ENCODE measurements at regions not wholly inside any gene's neighbourhood (a gene's known extent, or its start where the extent isn't known, plus 50 kb on each side); places are given as distances from the start of the nearest gene placed in this dataset.

DNA sequence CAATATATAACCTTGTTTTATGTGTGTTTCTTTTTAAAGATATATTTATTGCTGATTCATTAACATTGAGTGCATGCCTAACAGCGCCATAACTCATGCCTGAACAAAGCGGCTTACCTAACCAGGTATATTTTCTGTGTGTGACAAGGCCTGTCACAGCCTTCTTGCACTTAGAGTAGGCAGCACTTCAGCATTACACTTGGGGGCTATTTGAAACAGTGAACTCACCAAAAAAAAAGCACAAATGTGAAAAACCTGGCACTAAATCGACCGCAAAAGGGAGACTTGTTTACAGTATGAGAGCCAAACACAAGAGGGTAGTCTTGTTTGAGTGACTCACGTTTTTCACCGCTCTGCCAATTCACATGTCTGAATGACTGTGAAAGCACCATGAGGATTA lies 111.7 kb downstream of the DISP1 start:
- Histone ChIP-seq H3K9me3 (ENCODE audit: low read depth, low read length) (no peaks in the 10 kb centered on the region), H4K20me1 (ENCODE audit: insufficient read depth, low read length) (no peaks in the 10 kb centered on the region), H3K4me2 (ENCODE audit: insufficient read depth, low read length) (no peak overlapping the region), H3K4me1 (ENCODE audit: insufficient read depth, low read length) (peaks cover 12% of the 10 kb centered on the region), H3K27ac (ENCODE audit: low read depth, low read length) (no peak overlapping the region), H2AFZ (ENCODE audit: low read length) (no peak overlapping the region), H3K79me2 (ENCODE audit: insufficient read depth, low read length) (no peaks in the 10 kb centered on the region), H3K4me3 (ENCODE audit: insufficient read depth, low read length) (no peak overlapping the region), H3K27me3 (ENCODE audit: insufficient read depth, low read length) (no peaks in the 10 kb centered on the region), H3K36me3 (ENCODE audit: insufficient read depth, low read length) (no peaks in the 10 kb centered on the region)
- TF ChIP-seq, protein P1, sequence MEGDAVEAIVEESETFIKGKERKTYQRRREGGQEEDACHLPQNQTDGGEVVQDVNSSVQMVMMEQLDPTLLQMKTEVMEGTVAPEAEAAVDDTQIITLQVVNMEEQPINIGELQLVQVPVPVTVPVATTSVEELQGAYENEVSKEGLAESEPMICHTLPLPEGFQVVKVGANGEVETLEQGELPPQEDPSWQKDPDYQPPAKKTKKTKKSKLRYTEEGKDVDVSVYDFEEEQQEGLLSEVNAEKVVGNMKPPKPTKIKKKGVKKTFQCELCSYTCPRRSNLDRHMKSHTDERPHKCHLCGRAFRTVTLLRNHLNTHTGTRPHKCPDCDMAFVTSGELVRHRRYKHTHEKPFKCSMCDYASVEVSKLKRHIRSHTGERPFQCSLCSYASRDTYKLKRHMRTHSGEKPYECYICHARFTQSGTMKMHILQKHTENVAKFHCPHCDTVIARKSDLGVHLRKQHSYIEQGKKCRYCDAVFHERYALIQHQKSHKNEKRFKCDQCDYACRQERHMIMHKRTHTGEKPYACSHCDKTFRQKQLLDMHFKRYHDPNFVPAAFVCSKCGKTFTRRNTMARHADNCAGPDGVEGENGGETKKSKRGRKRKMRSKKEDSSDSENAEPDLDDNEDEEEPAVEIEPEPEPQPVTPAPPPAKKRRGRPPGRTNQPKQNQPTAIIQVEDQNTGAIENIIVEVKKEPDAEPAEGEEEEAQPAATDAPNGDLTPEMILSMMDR (IDR thresholded peaks at IDR 0.05; ENCODE audit: extremely low read depth, low read depth, low read length), result no peak
- DNase-seq (ENCODE audit: insufficient read length, low spot score, missing footprints), result peak; percentile 30

DNA sequence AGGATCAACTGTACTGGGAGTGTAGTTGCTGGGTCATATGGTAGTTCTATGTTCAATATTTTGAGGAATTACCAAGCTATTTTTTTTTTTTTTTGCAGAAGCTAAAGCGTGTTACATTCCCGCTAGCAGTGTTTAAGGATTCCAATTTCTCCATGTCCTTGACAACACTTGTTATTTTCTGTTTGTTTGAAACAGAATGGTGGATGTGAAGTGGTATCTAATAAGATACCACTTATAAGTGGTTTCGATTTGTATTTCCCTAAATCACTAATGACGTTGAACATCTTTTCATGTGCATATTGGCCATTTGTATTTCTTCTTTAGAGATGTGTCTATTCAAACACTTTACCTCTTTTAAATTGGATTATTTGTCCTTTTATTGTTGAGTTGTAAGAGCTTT lies 112.2 kb downstream of the DISP1 start:
- Histone ChIP-seq H2AFZ (ENCODE audit: low read length) (no peak overlapping the region), H4K20me1 (ENCODE audit: insufficient read depth, low read length) (no peaks in the 10 kb centered on the region), H3K27me3 (ENCODE audit: insufficient read depth, low read length) (no peaks in the 10 kb centered on the region), H3K4me3 (ENCODE audit: insufficient read depth, low read length) (no peak overlapping the region), H3K79me2 (ENCODE audit: insufficient read depth, low read length) (no peaks in the 10 kb centered on the region), H3K9me3 (ENCODE audit: low read depth, low read length) (no peaks in the 10 kb centered on the region), H3K4me2 (ENCODE audit: insufficient read depth, low read length) (no peak overlapping the region), H3K27ac (ENCODE audit: low read depth, low read length) (no peak overlapping the region), H3K4me1 (ENCODE audit: insufficient read depth, low read length) (peaks cover 12% of the 10 kb centered on the region), H3K36me3 (ENCODE audit: insufficient read depth, low read length) (no peaks in the 10 kb centered on the region)
- no peak for DNase-seq (ENCODE audit: insufficient read length, low spot score, missing footprints)
- TF ChIP-seq, protein P1 (IDR thresholded peaks at IDR 0.05; ENCODE audit: extremely low read depth, low read depth, low read length), result no peak

DNA sequence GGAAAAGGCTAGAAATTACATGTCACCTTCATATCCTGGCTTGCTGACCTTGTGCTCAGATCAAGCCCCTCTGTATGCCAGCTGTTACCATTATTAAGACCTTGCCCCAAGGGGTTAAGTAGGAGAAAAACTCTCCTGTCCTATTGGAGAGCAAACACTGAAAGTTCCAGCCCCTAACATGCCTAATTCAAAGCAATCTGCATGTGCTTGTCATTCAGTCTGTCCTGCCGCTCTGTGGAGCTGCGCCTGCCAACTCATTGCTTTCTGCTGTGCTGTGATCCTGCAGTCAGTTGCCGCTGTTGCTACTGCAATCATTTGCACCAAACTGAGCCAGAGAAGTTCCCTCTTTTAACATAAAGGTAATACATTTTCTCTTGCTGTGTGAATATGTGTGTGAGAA lies 113.4 kb downstream of the DISP1 start:
- H3K4me3 ChIP-seq (ENCODE audit: insufficient read depth, low read length), result no peak overlapping the region
- no peaks in the 10 kb centered on the region for H3K9me3 ChIP-seq (ENCODE audit: low read depth, low read length)
- no peaks in the 10 kb centered on the region for H3K36me3 ChIP-seq (ENCODE audit: insufficient read depth, low read length)
- H3K79me2 ChIP-seq (ENCODE audit: insufficient read depth, low read length), result no peaks in the 10 kb centered on the region
- DNase-seq (ENCODE audit: insufficient read length, low spot score, missing footprints), result no peak
- H2AFZ ChIP-seq (ENCODE audit: low read length), result no peak overlapping the region
- H3K4me1 ChIP-seq (ENCODE audit: insufficient read depth, low read length), result peaks cover 12% of the 10 kb centered on the region
- no peaks in the 10 kb centered on the region for H4K20me1 ChIP-seq (ENCODE audit: insufficient read depth, low read length)
- H3K27ac ChIP-seq (ENCODE audit: low read depth, low read length), result no peak overlapping the region
- no peak overlapping the region for H3K4me2 ChIP-seq (ENCODE audit: insufficient read depth, low read length)
- no peaks in the 10 kb centered on the region for H3K27me3 ChIP-seq (ENCODE audit: insufficient read depth, low read length)
- TF ChIP-seq, protein P1 (IDR thresholded peaks at IDR 0.05; ENCODE audit: extremely low read depth, low read depth, low read length), result no peak

DNA sequence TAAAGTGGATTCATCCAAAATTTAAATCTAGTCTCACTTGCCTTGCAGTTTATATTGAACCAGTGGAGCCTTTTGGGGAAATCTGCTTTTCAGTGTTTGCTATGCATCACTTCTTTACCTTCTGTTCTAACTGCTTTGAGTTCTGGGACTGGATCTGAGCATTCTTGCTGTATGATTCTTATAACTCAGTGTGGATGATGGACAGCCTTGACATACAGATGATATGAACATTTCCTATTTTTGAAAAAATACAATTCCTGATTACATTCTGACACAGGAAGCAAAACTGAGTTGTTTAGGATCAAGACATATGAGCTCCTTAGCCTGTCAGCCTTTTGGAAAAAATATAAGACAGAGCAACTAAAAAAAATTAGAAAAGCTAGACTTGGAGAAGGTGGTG lies 115.2 kb downstream of the DISP1 start:
- Histone ChIP-seq H2AFZ (ENCODE audit: low read length) (no peak overlapping the region), H3K4me3 (ENCODE audit: insufficient read depth, low read length) (no peak overlapping the region), H4K20me1 (ENCODE audit: insufficient read depth, low read length) (no peaks in the 10 kb centered on the region), H3K9me3 (ENCODE audit: low read depth, low read length) (no peaks in the 10 kb centered on the region), H3K79me2 (ENCODE audit: insufficient read depth, low read length) (no peaks in the 10 kb centered on the region), H3K27me3 (ENCODE audit: insufficient read depth, low read length) (no peaks in the 10 kb centered on the region), H3K4me2 (ENCODE audit: insufficient read depth, low read length) (no peak overlapping the region), H3K36me3 (ENCODE audit: insufficient read depth, low read length) (no peaks in the 10 kb centered on the region), H3K4me1 (ENCODE audit: insufficient read depth, low read length) (peaks cover 7% of the 10 kb centered on the region), H3K27ac (ENCODE audit: low read depth, low read length) (no peak overlapping the region)
- TF ChIP-seq, protein P1 (IDR thresholded peaks at IDR 0.05; ENCODE audit: extremely low read depth, low read depth, low read length), result no peak
- DNase-seq (ENCODE audit: insufficient read length, low spot score, missing footprints), result no peak
